ENCODE measurements at regions not wholly inside any gene's neighbourhood (a gene's known extent, or its start where the extent isn't known, plus 50 kb on each side); places are given as distances from the start of the nearest gene placed in this dataset.
"Not testable (repeated sequence)": the region's sequence is repeated elsewhere in the genome, so short reads cannot be mapped to it uniquely, and the experiment has no call there.

- no peak for DNase-seq (ENCODE audit: low read depth in 2 of 2)
Observed at GRCh38 chr2:125596612-125597011, 1059.3 kb upstream of the GYPC start.

DNA sequence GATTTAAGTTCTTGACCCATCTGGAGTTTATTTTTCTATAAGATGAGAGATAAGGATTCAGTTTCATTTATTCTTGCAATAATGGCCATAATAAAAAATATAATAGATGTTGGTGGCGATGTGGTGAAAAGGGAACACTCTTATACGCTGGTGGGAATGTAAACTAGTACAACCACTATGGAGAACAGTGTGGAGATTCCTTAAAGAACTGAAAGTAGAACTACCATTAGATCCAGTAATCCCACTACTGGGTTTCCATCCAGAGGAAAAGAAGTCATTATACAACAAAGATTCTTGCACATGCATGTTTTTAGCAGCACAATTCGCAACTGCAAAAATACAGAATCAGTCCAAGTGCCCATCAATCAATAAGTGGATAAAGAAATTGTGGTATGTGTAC is 1040.5 kb upstream of the GYPC start:
- DNase-seq (ENCODE audit: low read depth in 2 of 2) = no peak

- DNase-seq (ENCODE audit: low read depth in 2 of 2) = no peak
Observed at GRCh38 chr2:125630377-125630776, 1025.6 kb upstream of the GYPC start.

GRCh38 chr2:125634662-125635061 is 1021.3 kb upstream of the GYPC start:
- no peak for DNase-seq (ENCODE audit: low read depth in 2 of 2)

- no peak for DNase-seq (ENCODE audit: low read depth in 2 of 2)
Observed at GRCh38 chr2:125638345-125638744, 1017.6 kb upstream of the GYPC start.

- DNase-seq (ENCODE audit: low read depth in 2 of 2) = no peak
Observed at GRCh38 chr2:125642032-125642431, 1013.9 kb upstream of the GYPC start.

- no peak for DNase-seq (ENCODE audit: low read depth in 2 of 2)
Observed at GRCh38 chr2:125643128-125643527, 1012.8 kb upstream of the GYPC start.

GRCh38 chr2:125643585-125643984 is 1012.4 kb upstream of the GYPC start:
- DNase-seq (ENCODE audit: low read depth in 2 of 2) = no peak

DNA sequence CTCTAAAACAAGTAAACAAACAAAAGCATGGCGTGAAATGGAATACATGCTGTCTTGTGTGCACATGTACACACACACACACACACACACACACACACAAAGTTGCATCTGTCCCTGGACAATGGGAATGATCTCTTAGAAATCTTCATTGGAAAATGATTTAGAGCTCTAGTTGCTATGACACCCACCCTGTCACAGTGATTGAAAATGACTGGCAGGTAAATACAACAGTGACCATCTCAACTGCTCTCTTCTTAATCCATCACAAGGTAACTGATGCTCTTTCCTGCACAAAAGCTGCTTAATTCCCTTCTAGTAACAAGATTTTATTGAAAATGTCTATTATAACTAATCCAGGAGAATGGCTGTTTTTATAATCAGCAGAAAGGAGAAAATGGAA is 1011.7 kb upstream of the GYPC start:
- no peak for DNase-seq (ENCODE audit: low read depth in 2 of 2)

- DNase-seq (ENCODE audit: low read depth in 2 of 2) = no peak
Observed at GRCh38 chr2:125652280-125652679, 1003.7 kb upstream of the GYPC start.

DNA sequence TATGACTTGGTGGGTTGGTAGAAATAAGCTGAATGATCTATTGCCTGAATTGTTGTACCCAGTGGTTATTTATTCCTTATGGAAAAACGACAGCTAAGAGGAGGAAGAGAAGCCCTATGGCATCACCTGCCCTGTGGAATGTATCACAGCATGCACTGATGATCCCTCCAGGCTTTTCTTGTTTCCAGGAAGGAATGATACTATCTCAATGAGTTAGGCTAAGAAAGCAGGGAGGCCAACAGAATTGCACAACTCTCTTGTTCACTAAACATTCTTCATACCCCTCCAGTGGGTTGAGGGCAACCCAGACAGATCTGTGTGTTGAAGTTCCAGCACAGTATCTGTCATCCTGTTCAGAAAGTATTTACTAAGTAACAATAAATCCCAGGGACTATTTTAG is 1001.7 kb upstream of the GYPC start:
- DNase-seq (ENCODE audit: low read depth in 2 of 2) = no peak

- no peak for DNase-seq (ENCODE audit: low read depth in 2 of 2)
Observed at GRCh38 chr2:125656190-125656589, 999.8 kb upstream of the GYPC start.

- no peak for DNase-seq (ENCODE audit: low read depth in 2 of 2)
Observed at GRCh38 chr2:125658583-125658982, 997.4 kb upstream of the GYPC start.

- DNase-seq (ENCODE audit: low read depth in 2 of 2) = not testable (repeated sequence)
Observed at GRCh38 chr2:125660369-125660768, 995.6 kb upstream of the GYPC start.

GRCh38 chr2:125667630-125668029 is 988.3 kb upstream of the GYPC start:
- no peak for DNase-seq (ENCODE audit: low read depth in 2 of 2)

DNA sequence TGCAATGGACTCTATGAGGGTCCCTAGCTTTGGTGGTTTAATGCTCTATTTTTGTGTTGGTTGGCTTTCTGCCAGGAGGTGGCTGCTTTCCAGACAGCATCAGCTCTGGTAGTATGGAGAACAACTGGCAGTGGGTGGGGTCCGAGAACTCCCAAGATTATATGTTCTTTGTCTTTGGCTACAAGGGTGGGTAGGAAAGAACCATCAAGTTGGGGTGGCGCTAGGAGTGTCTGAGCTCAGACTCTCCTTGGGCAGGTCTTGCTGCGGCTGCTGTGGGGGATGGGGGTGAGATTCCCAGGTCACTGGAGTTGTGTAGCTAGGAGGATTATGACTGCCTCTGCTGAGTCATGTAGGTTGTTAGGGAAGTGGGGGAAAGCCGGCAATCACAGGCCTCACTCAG is 976.1 kb upstream of the GYPC start:
- no peak for DNase-seq (ENCODE audit: low read depth in 2 of 2)

DNA sequence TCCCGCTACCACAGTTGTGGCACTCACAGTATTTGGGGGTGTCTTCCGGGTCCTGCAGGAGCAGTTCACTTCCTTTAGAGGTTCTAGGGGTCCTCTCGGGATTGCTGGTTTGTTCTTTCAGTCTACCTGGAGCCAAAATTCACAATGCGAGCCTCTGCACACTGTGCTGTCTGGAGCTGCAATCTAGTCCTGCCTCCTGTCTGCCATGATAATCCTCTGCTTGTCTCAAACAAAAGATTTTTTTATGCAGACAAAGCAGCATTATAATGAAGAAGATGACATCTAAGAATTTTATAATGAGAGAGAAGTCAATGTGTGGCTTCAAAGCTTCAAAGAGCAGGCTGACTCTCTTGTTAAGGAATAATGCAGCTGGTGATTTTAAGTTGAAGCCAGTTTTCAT is 975.1 kb upstream of the GYPC start:
- no peak for DNase-seq (ENCODE audit: low read depth in 2 of 2)

DNA sequence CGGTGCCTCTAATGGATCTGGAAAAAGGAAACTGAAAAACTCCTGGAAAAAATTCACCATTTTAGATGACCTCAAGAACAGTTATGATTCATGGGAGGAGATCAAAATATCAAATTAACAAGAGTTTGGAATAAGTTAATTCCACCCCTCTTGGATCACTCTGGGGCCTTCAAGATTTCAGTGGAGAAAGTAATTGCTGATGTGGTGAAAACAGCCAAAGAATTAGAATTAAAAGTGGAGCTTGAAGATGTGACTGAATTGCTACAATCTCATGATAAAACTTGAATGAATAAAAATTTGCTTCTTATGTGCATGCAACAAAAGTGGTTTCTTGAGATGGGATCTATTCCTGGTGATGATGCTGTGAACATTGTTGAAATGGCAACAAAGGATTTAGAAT is 974.4 kb upstream of the GYPC start:
- DNase-seq (ENCODE audit: low read depth in 2 of 2) = no peak

- no peak for DNase-seq (ENCODE audit: low read depth in 2 of 2)
Observed at GRCh38 chr2:125681976-125682805, 973.8 kb upstream of the GYPC start.

- no peak for DNase-seq (ENCODE audit: low read depth in 2 of 2)
Observed at GRCh38 chr2:125684256-125684655, 971.7 kb upstream of the GYPC start.

GRCh38 chr2:125684932-125685331 is 971.0 kb upstream of the GYPC start:
- DNase-seq (ENCODE audit: low read depth in 2 of 2) = no peak

GRCh38 chr2:125696560-125696959 is 959.4 kb upstream of the GYPC start:
- DNase-seq (ENCODE audit: low read depth in 2 of 2) = no peak

DNA sequence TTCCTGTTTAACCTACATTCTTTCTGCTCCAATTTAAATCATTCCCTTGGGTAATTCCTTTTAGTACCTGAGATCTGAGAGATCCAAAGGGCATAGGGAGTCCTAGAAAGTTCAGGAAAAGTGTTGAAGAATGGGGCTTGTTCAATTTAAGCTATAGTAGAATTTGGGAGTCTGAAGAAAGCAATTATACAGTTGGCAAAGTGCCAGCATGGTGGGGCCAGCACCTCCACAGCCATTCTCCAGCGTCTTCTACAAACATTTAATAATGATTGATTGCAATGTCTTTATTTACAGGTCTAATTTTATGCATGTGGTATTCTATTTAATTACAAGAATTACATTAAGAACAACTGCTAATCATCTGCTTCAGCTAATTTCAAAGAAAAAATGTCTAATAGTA is 957.7 kb upstream of the GYPC start:
- DNase-seq (ENCODE audit: low read depth in 2 of 2) = no peak

GRCh38 chr2:125701070-125701469 is 954.9 kb upstream of the GYPC start:
- DNase-seq (ENCODE audit: low read depth in 2 of 2) = no peak
